GM18909 (cell line): ENCODE measurements at regions not wholly inside any gene's neighbourhood (a gene's known extent, or its start where the extent isn't known, plus 50 kb on each side); places are given as distances from the start of the nearest gene placed in this dataset.

Experiments used
- ATAC-seq: cut with Tn5 transposase; IDR thresholded peaks from one replicate; pipeline ENCODE4 v1.9.1; 2021; ENCODE audit warnings: mild to moderate bottlenecking; ENCODE audit not compliant: unreplicated experiment, poor library complexity

DNA sequence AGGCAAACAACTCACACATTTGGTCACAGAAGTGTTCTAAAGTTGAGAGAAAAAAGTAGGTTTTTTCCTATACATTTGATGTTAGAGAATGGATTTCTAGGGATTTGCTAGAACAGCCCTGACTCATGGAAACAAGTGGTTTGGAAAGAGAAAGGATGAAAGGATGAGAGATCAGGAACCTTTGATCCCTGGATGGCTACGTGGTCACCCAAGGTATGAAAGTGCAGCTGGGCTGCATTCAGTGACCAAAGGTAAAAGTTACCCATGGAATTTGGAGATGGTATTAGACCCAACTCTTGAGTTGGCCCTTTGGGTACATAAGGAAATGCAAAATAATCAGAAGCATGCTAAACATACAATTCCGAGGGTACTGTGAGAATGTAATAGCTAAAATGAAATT lies 61.3 kb upstream of the SPIN1 start:
- no peak for ATAC-seq

DNA sequence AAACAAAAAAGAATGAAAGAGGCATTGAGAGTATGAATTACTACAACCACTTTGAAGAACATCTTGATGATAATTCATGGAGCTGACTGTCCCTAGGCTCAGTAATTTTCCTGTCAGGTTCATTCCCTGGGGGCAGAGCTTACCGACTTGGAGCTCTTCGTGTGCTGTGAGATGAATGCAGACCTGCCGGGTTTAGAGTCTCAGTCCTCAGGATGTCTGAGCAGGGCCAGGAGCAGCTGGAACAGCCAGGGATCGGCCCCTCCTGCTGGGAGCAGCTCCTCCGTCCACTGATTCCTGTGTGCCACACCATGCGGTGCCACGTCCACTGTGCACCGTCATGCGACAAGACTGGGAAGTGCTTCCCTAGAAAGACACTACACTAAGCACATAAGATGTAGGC lies 62.2 kb upstream of the SPIN1 start:
- no peak for ATAC-seq

DNA sequence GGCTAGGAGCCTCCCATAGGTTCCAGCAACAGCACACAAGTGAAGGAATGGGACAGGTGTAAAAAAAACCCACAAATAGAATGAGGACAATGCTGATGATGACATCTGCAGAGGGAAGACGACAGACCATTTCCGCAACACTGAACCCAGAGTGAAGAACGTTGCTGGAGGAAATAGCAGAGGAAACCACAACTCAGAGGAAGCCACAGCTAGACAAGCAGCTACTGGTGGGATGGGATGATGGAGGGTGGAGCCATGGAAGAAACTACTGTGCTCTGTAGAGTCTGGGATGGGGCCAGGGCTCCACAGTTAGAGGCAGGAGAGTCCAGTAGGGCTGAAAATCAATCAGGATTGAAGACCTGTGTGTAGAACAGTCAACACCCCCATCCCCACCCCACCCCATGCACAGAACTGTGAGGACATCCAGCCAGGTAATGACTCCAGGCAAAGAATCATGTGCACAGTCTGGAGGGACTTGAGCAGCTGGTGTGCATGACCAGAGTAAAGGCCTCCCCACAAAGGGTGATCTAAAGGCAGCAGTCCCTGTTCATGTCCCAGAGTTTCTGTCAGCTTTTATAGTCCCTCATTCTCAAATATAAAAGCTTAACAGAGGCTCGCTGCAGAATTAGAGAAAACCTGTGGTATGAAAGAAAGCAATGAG lies 65.2 kb upstream of the SPIN1 start:
- ATAC-seq: peak; percentile 48

DNA sequence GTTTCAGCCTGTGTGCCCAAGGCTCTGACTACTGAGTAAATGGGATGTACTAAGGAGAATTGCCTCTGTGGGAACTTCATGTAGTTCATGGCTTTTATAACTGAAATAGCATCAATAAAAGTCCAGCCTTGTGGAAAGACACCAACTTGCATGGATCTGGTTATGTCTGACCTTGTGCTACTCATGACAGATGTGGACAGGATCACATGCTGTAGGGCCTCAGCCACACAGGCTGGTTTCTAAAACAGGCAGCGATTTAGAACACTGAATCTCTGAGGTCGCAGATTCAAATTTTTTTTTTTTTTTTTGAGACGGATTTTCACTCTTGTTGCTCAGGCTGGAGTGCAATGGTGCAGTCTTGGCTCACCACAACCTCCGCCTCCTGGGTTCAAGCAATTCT lies 66.5 kb upstream of the SPIN1 start:
- ATAC-seq: no peak

DNA sequence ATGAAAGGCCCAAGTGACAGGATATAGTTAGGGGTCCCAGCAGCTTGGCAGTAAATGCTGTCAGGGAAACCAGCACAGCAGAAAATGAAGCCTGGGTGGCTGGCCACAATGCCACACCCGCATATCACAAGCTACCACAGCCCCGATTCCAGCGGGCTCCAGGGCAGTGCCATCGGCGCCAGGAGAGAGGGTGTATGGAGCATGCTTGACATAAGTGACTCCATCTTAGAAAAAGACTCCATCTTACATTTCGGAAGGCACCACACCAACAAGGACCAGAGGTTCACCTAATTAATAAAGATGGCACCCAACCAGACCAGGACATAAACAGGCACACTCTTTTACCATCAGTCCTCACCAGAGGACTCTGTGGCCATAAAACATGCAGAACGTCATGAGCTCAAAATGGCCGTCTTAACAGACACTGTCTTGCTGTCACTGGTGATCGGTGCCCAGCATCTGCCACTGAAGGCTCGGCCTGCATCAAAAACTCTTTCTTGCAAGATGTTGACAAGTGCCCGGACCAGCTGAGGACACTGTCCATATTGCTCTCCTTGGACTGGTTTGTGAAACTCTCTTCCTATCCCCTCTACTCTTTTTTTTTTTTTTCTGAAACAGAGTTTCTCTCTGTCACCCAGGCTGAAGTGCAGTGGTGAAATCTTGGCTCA lies 67.4 kb upstream of the SPIN1 start:
- ATAC-seq: no peak

DNA sequence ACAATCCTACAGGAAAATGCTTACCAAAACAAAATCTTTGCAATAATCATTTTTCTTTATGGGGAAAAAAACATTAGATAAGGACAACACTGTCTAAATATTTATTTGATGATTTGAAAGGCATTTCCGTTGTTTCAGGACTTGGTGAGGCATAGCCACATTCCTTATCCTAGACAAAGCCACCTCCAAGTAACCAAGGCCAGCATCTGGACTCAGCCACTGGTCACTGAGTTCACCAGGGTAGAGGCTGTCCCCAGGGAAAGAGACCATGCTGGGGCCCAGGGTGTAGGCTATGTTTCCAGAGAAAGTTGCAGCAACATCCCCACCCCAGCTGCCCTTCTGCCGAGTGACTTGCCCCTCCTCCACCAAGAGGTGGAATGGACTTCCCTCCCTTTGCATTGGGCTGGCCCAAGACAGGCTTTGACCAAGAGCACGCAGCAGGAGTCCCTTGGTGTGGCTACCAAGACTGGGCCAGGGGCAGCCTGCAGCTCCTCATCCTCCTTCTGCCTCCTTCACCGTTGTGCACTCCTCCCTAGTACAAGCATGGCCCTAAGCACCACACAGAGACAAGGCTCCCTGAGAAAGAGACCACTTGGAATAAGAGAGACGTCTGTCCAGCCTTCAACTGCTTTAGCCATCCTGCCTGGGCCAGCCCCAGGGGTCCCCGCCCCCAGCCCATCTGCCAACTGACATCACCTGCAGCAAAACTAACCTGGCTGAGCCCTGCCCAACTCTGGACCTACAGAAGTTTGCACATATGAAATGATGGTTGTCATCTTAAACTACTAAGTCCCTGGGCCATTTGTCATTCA lies 68.1 kb upstream of the SPIN1 start:
- ATAC-seq: no peak

DNA sequence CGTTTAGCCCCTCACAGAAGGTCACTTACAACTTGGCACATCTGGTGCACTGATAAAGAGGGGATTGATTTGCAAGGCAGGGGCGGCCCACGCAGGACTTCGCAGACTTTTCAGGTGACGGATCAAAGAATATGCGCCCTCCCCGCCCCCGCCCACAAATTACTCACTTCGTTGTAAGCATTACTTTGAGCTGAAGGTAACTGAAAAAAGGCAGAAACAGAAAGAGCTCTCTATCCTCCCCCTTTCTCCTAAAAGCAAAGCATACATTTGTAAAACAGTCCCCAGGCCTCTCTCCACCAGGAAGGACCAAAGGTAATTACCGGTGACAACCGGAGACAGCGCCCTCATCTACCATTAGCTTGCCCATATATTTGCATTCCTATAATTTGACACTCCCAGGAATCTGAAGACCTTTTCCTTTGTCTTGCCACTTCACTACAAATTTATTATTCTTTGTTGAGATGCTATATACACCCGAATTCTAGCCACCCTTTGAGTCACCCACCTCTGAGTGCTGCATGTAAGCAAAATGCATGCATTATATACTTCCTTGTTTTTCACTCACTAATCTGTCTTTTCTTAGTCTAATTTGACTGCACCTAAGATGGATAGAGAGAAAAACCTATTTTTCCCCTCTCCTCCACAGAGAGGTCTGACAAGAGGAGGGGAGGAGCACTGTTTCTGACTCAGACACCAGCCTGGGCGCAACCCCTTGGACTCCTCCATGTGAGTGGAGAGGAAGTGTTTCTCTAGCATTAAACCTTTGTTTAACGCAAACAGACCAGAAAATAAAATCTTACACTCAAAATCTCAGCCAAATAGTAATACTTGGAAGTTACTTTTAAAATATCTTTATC lies 74.7 kb upstream of the SPIN1 start:
- no peak for ATAC-seq

DNA sequence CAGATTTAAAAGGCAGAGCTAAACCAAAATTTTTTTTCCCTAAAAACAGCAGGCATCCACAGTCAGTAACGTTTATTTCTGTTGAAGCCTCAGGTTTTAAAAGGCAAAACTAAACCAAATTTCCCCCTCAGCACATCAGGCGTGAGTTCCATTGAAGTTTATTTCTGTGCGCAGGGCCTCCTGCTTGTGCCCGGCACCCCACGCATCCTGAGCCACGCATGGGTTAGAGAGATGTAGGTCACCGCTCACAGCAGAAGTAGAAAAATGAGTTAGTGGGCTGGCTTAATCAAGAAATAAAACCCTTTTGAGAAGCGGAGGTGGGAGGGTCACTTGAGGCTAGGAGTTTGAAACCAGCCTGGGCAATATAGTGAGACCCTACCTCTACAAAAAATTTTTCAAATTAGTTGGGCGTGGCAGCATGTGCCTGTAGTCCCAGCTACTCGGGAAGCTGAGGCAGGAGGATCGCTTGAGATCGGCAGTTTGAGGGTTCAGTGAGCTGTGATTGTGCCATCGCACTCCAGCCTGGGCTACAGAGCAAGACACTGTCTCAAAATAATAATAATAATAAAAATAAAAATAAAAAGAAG lies 75.6 kb upstream of the SPIN1 start:
- no peak for ATAC-seq

DNA sequence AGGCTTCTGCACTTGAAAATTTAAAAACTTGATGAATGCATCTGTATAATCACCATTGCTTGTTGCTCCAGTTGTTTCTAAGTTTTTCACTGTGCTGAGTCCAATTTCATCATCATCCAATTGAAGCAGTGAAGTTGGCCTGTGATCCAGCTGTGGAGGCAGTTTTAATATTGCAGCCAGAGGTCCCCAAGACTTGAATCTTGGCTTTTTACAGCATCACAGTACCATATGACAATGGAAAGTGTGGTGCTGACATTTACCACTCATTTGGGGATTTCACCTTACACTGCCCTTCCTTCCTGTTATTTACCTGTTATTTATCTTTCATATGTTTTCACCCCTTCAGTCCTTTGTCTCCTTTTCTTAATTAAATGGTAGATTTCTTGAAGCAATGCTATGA lies 76.2 kb upstream of the SPIN1 start:
- no peak for ATAC-seq

DNA sequence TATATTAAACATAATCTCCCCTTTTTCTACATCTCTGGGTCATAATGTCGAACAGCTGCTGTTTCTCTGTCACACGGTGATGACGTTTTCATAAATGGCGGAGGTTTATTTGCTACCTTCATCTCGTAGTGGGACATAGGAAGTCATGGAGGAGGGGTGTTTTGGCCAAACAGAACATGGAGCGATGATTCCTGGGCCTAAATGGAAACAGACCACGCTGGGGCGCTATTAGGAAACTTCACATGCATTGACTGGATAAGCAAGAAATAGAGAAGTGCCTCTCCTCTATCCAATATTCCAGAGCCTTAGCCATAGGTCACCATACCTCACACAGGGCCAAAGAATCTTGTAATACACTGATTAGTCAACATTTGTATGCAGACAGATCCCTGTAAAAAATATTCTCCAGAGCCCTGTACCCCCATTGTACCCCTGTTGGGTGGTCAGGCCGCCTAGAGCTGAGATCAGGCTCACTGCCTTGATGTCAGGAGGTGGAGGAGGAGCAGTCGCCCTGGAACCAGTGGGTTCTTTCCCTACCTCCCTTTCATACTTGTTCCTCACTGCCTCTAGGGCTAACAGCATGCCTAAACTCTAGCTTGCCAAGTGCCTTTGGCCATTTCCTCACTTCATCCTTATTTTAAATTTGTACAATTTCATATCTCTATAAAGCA lies 77.8 kb upstream of the SPIN1 start:
- ATAC-seq: no peak

DNA sequence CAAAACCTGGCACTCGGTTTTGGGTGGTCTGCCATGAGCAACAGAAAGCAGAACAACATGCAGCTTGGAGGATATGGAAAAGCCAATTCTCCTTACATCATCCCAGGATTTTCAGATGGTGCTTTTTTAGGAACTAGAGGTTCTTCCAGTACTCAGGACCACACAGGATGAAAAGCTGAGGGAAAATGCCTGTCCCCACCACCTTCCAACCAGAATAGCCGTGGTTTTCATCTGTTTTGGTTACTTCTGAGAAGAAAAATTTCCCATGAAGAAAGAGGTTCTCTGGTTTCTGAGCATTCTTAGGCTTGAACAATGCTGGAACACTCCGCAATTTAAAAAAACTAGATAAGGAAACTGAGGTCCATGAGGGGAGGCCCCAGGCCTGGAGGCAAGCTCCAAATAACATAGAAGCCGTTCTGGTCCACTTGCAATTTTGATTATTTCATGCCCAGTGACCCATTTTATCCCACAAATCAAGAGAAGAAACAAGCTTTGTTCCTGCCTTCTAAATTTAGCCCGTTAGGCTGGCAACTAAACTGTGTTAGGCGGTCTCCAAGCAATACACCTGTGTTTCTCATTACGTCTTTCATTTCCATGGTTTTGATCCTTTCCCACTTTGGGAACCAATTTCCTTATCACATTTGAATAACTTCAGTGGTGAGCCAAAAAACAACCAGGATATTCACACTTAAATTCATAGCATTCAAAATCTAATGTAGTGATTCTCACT lies 79.2 kb upstream of the SPIN1 start:
- no peak for ATAC-seq

DNA sequence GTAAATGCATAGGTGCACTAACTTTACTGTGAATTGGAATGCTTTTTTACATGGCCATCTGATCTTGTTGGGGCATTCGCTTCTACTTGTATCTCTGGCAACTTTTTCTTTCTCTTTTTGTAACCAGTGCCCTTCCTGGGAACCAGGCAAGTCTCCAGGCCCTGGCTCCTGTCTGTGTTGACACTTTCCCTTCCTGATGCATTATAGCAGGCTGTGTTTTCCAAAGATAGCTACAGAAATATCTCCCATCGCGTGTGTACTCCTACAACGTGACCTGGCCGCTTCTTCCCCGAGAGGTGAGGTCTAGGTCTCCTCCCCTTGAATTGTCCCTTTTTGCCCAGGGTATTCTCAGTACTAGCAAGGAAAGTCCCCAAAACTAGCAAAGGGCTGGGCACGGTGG lies 81.1 kb upstream of the SPIN1 start:
- ATAC-seq: no peak

DNA sequence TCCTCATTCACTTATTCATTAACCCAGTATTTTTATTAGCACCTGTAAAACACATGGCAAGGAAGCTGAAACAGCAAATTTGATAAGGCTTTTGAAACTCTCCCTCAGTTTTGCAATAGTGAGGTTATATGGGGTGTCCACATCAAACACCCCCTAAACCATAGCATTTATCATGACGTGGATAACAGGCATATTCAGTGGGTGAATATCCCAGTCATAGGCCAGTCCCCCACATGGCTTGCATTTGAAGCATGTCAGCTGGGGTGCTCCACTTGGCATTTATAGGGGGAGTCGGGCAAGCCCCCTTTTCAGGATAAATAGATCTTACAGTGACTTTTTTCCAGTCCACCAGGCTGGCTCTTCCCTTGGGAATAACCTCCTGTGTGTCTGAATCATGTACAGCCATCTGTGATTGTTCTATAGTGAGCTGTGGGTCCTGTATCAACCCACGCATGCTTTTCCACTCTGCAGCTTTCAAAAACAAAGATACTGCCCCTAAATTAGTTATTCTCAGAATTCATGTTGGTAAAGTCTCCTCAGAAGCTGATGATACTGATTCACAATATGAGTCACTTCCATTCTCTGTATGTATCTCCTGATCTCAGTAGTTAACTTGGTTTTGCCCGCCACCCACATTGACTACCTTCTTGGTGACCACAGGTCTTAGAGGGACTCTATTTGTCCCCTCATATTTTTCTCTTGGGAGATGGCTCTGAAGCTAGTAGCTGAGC lies 84.4 kb upstream of the SPIN1 start:
- ATAC-seq: peak; percentile 95

DNA sequence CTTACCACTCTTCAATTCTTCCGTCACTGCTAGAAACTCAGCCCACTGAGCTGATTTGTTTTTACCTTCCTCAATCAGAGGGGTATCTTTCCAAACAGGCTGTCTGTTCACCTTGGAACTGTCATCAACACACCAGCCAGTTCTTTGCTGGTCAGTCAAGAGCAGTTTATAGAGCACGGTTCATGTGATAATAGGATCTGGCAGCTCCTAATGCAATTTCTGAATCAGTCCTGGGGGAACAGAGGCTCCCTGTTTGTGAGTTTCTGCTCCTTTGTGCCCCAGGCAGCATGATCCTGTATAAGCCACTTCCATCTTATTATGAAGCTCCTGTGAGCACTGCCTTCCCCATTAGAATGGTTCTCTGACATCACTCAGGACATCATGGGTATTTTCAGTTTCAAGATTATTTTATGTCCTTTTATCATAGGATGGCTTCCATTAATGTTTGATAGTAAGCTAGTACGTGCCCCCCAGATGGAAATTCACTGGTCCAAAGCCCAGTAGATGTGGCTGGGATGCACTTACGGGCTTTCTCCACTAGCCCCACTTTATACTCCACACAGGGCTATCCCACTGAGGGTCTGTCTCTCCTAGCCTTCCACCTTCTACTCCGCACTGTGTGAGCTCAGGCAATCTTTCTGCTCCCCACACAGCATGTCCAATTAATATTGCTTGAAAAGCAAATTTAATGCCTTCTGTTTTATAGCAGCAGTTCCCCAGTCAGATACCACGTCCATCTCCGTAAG lies 85.5 kb upstream of the SPIN1 start:
- ATAC-seq: no peak

DNA sequence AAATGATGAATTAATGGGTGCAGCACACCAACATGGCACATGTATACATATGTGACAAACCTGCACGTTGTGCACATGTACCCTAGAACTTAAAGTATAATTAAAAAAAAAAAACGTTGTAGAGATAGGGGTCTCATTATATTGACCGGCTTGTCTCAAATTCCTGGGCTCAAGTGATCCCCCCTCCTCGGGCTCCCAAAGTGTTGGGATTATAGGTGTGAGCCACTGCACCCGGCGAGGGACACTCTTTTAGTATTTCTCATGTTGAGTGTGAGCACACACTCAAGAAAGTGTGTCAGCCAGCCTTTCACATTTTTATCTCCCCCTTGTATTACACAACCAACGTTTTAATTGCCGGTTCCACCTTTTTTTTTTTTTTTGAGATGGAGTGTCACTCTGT lies 87.7 kb upstream of the SPIN1 start:
- no peak for ATAC-seq

DNA sequence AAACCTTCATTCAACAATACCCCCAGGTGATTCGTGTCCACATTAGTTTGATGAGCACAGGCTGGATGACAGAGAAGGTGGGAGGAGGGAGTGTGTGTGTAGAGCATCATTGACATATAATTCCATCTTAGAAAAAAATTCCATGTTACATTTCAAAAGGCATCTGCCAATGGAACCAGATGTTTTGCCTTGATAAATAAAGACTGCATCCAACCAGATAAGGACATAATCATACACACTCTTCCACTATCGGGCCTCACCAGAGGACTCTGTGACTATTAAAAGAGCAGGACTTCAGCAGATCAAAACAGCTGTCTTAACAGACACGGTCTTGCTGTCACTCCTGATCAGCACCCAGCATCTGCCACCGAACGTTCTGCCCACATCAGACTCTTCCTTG lies 96.4 kb upstream of the SPIN1 start:
- ATAC-seq: no peak

DNA sequence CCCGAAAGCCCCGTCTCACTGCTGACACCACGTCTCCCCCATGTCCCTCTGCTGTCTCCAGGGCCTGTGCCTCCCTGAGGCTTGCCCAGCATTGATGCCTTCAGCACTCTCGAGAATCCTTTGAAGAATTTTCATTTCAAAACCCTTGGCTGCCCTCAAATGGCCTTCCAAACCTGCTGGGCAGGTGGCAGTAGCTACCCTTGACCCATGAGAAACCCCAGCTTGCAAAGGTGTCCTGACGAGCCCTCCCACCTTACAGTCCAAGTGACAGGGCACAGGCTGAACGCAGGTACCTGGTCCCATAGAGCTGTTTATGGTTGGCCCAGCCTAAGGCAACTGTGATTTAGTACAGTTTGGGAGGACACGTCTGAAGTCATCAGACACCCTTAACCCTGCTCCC lies 97.2 kb upstream of the SPIN1 start:
- ATAC-seq: no peak

DNA sequence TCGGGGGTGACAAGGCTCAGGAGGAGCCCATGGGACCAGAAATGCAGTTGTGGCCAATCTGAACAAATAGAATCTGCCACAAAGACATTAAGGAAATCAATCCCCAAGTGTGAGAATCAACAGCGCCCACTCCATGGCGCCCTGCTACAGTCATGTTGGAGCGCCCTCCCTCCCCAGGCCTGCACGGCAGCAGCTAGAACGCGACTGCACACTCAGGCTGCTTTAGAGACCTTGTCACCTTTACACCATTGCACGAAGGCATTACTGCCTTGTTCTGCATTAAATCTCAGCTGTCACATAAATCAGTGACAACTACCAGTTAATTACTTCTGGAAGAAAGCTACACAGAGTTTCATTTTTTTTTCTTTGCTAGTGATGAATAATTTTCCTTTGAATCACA lies 98.7 kb upstream of the SPIN1 start:
- ATAC-seq: no peak
